ENCODE measurements at regions not wholly inside any gene's neighbourhood (a gene's known extent, or its start where the extent isn't known, plus 50 kb on each side); places are given as distances from the start of the nearest gene placed in this dataset.

GRCh38 chr14:38848243-38848935, 254.6 kb downstream of the SEC23A start:
- DNase-seq (ENCODE audit: low spot score): no peak

GRCh38 chr14:38847161-38847560, 255.9 kb downstream of the SEC23A start:
- no peak for DNase-seq (ENCODE audit: low spot score)

- DNase-seq (ENCODE audit: low spot score): no peak
Observed at GRCh38 chr14:38839694-38840365, 263.2 kb downstream of the SEC23A start.

GRCh38 chr14:38838979-38839323, 264.1 kb downstream of the SEC23A start:
- no peak for DNase-seq (ENCODE audit: low spot score)

GRCh38 chr14:38838049-38838978, 264.7 kb downstream of the SEC23A start:
- DNase-seq (ENCODE audit: low spot score): no peak

- DNase-seq (ENCODE audit: low spot score): no peak
Observed at GRCh38 chr14:38837343-38838048, 265.5 kb downstream of the SEC23A start.

- no peak for DNase-seq (ENCODE audit: low spot score)
Observed at GRCh38 chr14:38836539-38836938, 266.5 kb downstream of the SEC23A start.

- DNase-seq (ENCODE audit: low spot score): no peak
Observed at GRCh38 chr14:38835874-38836273, 267.2 kb downstream of the SEC23A start.

GRCh38 chr14:38828183-38828827, 274.7 kb downstream of the SEC23A start:
- DNase-seq (ENCODE audit: low spot score): no peak

GRCh38 chr14:38824706-38825105, 278.3 kb downstream of the SEC23A start:
- no peak for DNase-seq (ENCODE audit: low spot score)

- no peak for DNase-seq (ENCODE audit: low spot score)
Observed at GRCh38 chr14:38818555-38818954, 284.5 kb downstream of the SEC23A start.

GRCh38 chr14:38808734-38809455, 294.1 kb downstream of the SEC23A start:
- no peak for DNase-seq (ENCODE audit: low spot score)

- no peak for DNase-seq (ENCODE audit: low spot score)
Observed at GRCh38 chr14:38799671-38800070, 303.4 kb downstream of the SEC23A start.

- no peak for DNase-seq (ENCODE audit: low spot score)
Observed at GRCh38 chr14:38794677-38795076, 308.4 kb downstream of the SEC23A start.

GRCh38 chr14:38791862-38792261, 311.2 kb downstream of the SEC23A start:
- DNase-seq (ENCODE audit: low spot score): no peak

GRCh38 chr14:38790916-38791315, 312.1 kb downstream of the SEC23A start:
- DNase-seq (ENCODE audit: low spot score): no peak

- no peak for DNase-seq (ENCODE audit: low spot score)
Observed at GRCh38 chr14:38789805-38790204, 313.2 kb downstream of the SEC23A start.

GRCh38 chr14:38788060-38788459, 315.0 kb downstream of the SEC23A start:
- DNase-seq (ENCODE audit: low spot score): no peak

- DNase-seq (ENCODE audit: low spot score): no peak
Observed at GRCh38 chr14:38786921-38787320, 316.1 kb downstream of the SEC23A start.

GRCh38 chr14:38777401-38777800, 325.6 kb downstream of the SEC23A start:
- DNase-seq (ENCODE audit: low spot score): no peak
